RPMI8226 (cell line): ENCODE measurements at regions not wholly inside any gene's neighbourhood (a gene's known extent, or its start where the extent isn't known, plus 50 kb on each side); places are given as distances from the start of the nearest gene placed in this dataset.
"Not testable (repeated sequence)": the region's sequence is repeated elsewhere in the genome, so short reads cannot be mapped to it uniquely, and the experiment has no call there.

Experiments used
- DNase-seq: peaks from one replicate; pipeline ENCODE4 v3.0.0-alpha.2; 2015

GRCh38 chr4:83981156-83981555, 445.2 kb downstream of the GPAT3 start:
- DNase-seq, result no peak

DNA sequence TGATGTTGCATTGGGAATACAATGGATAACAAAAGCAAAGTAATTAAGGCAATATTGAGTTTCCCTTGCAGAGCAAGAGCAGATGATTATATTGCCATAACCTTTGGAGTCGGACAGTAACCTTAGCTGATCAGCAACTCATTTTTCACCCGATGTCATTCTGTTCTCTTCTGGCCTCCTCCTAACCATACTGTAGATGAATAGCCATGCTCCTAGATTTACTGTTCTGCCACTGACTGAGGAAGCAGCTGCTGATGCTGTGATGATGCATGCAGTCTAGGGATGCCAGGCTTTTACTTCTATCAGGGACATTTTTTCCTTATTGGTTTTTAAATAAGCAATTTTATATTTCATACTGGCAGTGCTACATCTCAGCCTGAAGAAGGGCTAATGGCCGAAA, 443.9 kb downstream of the GPAT3 start:
- no peak for DNase-seq

DNA sequence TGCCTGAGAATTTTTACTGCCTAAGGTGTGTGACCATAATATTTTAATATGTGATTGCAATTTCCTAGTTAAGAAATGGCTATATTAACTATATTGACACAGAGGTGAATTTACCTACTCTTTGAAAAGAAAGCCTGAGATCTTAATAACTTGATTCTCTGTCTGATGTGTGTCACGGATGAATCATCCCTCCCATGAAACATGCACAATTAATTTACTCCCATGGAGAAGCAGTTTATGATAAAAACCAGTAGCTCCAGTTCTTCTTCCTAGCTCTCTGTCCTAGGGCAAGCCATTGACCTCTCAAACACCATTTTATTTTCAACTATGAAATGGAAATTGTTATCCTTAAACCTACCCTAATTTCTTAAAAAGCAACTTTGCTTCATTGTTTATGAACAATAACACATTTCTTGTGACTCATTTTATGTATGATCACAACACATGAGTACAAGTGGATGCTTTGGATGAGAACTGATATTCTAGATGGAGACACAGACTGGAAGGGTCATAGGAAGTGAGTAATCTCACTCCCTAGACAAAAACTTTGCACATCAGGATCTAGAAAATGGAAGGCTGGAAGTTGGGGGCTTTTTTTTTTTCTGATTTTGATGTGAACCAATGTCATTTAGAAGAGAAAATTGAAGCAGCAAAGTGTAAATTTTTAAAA, 438.3 kb downstream of the GPAT3 start:
- no peak for DNase-seq

GRCh38 chr4:83964996-83965541, 429.2 kb downstream of the GPAT3 start:
- no peak for DNase-seq

DNA sequence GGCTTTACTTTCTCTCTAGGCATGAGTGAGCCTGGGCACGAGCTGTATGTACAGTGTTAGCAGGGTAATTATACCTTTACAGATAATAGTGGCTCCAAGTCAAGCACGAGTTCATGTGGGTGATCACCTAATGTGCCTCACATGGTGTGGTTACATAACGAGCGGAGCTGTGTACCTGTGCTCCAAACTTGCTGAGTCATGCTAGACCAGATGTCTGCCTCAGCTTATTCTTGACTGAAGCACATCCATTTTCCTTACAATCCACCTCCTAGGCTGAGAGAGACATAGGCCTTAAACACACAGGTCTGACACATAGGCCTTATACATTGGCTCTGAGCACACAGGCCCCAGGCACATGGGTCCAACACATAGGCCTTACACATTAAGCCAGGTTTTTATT, 426.6 kb downstream of the GPAT3 start:
- DNase-seq, result no peak

DNA sequence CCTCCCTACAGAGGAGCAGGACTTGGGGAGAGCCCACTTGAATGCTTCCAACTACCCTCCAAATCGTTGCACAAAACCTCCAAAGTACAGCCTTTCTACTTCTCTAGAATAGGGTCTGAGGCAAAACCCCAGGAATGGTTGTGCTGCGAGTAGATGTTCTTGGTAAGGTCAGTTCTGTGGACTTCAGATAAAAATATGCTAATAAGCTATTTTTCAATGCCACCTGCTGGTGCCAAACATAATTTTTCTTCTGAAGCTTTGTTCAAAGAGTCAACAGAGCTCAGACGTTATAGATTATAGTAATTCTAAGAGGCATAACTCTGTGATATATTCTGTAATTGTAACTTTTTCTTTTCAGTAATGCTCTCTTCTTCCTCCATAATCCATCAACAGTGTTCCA, 425.7 kb downstream of the GPAT3 start:
- peak; percentile 3 for DNase-seq

DNA sequence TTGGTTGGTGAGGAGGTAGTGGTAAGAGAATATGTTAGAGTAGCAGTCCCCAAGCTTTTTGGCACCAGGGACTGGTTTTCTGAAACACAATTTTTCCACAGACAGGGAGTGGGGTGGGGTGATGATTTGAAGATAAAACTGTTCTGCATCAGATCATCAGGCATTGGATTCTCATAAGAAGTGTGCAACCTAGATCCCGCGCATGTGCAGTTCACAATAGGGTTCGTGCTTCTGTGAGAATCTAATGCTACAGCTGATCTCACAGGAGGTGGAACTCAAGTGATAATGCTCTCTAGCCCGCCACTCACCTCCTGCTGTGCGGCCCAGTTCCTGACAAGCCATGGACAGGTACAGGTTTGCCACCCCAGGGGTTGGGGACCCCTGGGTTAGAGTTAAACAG, 423.3 kb downstream of the GPAT3 start:
- DNase-seq, result no peak

- DNase-seq, result no peak
Observed at GRCh38 chr4:83947830-83948193, 411.9 kb downstream of the GPAT3 start.

DNA sequence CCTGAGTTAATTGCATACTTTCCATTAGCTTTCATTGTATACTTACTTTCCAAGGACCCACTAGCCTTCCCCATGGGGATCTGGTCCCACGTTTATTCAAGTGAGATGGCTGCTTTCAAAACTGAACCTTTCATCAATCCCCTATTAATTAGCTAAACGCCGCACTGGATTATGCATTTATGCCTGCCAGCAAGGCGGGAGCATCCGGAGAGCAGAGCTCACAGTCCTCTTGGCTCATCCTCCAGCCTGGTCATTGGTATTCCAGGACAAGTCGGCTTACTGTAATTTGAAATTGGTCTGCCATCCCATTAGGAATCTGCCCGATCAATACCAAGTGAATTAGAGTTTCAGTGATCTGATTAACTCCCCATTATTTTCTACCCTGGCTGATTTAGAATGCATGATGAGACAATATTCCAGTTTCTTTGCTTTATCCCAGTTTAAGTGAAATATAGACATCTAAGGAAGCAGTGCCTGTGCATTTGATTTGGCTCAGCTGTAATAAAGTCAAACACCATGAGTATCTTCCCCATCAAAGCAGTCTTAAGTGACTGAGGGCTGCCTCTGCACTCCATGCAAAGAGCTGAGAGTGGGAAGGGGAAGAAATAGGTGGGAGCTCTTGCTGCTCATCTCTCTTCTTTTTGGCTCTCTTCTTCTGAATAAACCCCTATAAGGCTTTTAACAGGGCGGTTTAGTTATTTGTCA, 411.4 kb downstream of the GPAT3 start:
- no peak for DNase-seq

GRCh38 chr4:83943691-83944090, 407.8 kb downstream of the GPAT3 start:
- not testable (repeated sequence) for DNase-seq

DNA sequence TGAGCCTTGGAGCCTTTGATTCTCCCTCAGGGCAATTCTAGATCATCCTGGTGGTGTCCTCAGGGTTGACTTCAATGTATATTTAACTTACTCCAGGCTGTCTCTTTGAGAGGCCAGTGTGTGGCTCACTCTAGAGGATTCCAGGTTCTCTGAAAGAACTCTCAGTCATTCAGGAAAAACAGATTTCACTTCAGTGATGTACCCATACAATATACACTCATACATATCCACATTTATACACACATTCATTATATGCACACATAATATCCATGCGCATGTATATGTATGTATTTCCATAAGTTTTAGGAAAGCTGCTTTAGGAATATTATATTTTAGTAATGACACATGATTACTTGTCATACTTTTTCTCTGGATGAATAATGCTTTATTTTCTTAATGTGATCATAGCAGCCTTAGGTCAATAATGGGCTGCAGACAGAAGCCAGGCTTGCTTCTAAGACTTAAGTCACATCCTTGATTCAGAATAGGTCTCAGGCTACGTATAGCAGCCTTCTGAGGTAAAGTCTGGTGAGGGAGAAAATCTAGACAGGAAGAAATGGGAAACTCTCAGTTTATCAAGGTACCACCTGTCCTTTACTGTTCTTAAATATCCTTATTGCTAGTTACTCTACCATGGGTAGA, 397.0 kb downstream of the GPAT3 start:
- DNase-seq, result no peak

DNA sequence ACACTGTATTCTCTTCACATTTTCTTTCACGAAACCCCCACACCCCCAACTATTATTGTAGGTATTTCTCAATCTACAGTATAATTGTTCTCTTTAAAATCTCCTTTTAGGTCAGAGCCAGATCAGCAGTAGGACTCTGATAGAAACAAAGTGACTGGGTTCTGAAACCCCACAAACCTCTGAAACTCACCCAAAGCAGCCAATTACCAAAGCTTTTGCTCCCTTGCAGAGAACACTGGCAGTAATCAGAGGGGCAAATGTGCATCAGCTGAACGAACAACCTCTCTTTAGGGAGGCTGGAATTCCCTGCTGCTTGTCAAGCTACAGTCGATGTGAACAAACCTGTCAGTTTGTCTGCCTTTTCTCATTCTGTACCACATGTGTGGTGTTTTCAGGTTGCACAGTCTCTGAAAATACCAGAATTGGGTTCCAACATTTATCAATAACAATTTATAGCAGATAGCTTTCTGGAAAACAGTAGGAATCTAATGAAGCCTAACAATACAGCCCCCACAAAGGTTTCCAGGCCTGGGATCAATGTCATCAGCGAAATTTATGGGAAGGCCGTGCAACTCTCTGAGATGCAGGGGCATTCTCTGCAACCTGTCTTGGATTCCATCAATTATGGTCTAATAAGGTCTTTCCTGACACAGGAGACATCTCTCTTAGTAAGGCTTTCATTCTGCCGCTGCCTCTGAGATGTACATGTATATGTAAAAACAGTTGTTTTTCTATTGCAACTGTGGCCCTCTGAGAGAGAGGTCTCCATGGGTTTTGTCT, 395.9 kb downstream of the GPAT3 start:
- no peak for DNase-seq

- DNase-seq, result no peak
Observed at GRCh38 chr4:83929550-83929949, 393.6 kb downstream of the GPAT3 start.

DNA sequence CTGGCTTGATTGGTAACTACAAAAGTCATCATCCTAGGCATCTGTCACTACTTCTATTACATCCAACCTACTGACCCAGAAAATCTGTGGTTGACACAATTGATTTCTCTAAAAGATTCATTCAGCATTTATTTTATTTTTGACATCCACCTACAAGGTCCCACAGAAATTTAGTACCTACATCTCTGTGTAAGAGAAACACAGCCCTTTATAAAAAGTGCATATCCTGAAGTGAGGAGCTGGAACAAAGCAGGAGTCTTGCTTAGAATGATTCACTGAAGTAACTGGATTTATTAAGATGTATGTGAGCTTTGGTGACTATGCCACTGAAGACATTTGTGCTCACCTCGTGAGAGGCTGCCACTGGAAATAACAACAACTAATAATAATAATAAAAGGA, 391.0 kb downstream of the GPAT3 start:
- DNase-seq, result no peak

GRCh38 chr4:83923341-83923740, 387.4 kb downstream of the GPAT3 start:
- DNase-seq, result no peak

DNA sequence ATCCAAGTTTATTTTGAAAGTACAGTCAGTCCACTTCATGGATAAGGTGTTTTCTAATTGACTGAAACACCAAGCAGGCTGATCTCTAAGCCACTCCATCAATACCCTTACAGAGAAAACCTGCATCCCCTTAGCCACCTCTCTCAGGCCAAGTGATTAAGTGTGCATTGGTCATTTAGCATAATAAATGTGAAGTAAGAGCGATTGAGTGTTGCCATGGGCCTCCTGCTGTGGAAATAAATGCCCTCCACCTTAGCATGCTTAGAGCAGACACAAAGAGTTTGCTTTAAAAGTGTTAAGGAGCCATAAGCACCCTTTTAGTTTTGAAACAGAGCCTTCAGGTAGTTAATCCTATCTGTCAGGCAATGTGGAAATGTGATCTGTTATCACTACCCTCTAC, 386.5 kb downstream of the GPAT3 start:
- no peak for DNase-seq

DNA sequence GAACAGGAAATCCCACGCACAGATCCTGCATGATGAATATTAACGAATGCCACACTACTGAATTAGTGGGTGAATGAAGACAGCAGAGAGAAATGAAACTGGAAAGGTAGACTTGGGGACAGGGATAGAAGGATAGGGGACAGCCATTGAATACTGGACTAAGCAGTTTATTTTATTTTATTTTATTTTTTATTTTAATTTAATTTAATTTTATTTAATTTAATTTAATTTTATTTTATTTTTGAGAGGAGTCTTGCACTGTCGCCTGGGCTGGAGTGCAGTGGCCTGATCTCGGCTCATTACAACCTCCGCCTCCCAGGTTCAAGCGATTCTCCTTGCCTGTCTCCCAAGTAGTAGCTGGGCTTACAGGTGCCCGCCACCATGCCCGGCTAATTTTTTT, 385.2 kb downstream of the GPAT3 start:
- DNase-seq, result no peak

DNA sequence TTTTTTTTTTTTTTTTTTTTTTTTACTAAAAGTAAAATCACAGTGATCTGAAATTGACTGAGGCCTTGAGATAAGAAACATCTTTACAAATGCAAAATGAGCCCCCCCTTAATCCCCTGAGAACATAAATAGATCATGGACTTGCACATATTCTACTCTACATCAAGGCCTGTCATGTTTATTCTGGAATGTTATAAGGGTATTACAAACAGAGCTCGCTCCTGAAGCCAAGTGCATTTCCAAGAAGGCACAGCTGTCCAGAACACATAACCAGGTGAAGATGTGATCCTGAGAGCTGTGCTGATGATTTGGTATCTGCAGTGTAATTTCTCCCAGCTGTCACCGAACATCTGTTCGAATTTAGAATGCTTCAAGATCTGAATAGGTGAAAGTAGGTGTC, 384.5 kb downstream of the GPAT3 start:
- no peak for DNase-seq

- DNase-seq, result no peak
Observed at GRCh38 chr4:83917572-83917971, 381.7 kb downstream of the GPAT3 start.

DNA sequence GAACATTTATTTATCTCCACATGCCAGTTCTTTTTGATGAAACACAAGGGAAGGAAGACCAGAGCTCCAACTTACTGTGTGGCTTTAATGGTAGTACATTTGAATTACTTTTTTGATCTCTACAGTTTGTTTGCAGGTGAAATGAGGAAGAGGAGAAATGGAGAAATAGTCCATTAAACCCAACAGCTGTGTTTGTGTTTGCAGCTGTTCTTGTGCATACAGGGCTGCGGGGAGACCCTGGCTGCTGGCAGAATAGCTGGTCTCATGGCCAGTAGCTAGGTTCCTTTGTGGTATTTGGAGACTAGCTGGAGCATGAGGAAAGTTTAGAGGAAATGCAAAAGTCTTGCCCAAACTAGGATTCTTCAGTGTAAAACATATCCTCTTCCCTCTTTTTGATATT, 374.8 kb downstream of the GPAT3 start:
- DNase-seq, result no peak

- DNase-seq, result no peak
Observed at GRCh38 chr4:83906561-83906960, 370.7 kb downstream of the GPAT3 start.

DNA sequence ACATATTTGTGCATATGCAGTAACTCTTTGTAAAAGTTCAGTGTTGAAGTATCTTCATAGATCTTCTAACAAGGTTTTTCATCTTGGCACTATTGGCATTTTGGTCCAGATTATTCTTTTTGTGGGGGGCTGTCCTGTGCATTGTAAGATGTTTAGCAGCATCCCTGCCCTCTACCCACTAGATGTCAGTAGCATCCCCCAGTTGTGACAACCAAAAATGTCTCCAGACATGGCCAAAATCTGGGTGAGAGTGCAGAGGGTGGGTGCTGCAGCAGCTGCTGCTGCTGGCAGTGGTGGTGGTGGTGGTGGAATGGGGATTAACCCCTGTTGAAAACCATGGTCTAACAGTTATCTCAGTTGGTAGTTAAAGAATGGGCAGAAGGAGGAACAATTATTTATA, 370.0 kb downstream of the GPAT3 start:
- no peak for DNase-seq

DNA sequence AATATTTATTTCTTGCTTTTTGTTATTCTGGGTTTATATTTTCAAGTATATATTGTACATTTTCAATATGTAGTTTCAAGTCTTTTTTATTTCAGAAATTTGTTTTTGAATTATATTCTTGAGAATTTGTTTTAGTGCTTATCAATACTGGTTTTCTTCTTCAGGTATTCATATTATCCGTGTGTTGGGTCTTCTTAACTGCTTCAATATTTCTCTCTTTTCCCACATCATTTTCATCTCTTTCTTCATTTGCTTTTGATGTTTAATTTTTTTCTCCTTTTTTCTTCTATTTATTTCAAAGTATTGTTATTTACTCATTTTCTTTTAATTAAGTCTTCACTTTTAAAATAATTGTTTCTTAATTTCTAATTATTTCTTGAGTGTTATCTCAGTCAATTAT, 367.8 kb downstream of the GPAT3 start:
- not testable (repeated sequence) for DNase-seq
